Stimulated activated CD8-positive, alpha-beta memory T cell treated with anti-CD3 and anti-CD28 coated beads, Interleukin-2, amount 100 ng/mL, for 1 hour (primary cell): ENCODE measurements at regions not wholly inside any gene's neighbourhood (a gene's known extent, or its start where the extent isn't known, plus 50 kb on each side); places are given as distances from the start of the nearest gene placed in this dataset.
"Not testable (repeated sequence)": the region's sequence is repeated elsewhere in the genome, so short reads cannot be mapped to it uniquely, and the experiment has no call there.

ENCODE experiments used
- DNase-seq, 2 donors: peaks; one replicate each; pipeline ENCODE4 v3.0.0-alpha.2; 2020; ENCODE audit warnings: low read depth in 2 of 2

DNA sequence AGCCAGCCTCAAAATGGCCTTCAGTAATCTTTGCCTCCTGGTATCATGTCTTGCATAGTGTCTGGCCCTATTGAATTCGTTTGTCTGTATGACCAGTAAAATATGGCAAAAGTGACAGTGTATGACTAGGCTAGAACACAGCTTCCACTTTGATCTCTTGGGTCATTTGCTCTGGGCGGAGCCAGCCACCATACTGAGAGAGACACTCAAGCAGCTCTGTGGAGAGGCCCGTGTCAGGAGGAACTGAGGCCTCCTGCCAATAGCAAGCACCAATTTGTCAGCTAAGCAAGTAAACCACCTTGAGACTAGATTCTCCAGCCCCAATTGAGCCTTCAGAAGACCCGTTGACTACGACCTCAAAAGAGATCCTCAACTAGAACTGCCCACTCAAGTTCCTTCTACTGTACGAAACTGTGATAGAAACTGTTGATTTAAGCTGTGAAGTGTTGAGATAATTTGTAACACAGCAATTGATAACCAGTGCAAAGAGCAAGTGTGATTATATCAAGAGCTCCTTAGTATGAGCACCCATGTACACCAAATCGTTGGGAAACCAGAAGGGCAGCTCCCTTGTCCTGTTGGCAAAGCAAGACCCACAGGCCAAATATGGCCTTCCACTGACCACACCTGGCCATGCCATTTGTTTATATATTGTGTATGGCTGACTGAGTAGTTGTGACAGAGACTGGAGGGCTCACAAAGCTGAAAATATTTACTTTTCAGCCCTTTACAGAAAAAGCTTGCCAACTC lies 52.7 kb upstream of the SERBP1 start:
- no peak for DNase-seq

DNA sequence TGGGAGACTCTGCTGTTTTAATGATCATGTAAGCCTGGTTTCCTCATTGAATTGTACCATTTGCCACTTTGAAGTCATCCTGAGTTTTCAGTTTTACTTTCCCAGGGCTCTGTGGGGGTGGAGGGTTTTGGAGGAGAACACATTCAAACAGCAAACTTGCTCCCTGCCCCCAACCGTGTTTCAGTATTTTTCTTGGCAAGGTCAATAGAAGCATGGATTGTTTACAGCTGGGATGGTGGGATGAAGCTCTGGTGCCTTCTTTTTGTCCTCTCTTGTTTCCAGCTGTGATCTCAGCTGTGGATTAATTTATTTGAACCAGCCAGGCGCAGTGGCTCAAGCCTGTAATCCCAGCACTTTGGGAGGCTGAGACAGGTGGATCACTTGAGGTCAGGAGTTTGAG lies 54.3 kb upstream of the SERBP1 start:
- no peak for DNase-seq

DNA sequence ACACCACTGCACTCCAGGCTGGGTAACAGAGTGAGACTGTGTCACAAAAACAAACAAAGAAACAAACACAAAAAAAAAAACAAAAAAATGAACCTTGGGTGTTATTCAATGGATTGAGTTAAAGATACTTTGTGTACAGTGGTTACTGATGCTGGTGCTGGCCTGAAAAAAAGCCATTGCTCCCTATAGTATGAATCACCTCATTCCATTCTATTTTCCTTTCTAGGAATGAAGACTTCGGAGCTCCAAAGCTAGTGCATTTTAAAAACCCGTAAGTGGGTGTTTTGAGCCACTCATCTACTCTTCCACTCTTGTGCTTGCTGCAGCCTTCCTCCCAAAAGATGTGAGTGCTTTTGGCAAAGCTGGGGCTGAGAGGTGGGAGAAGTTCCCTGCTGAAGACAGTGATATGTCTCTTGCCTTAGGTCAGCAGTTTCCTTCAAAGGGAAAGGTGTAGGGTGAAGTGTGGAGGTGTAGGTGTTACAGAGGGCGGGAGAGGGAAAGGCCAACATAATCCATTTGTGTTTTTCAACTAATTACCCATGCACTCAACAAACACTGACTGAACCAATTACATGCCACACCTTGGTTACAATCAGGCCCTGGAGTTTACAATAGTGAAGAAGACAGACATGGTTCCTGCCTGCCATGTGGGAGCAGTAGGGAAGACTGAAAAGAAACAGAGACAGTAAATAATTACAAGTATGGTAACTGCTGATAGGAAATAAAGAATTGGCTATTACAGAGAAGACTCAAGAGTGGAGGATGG lies 55.0 kb upstream of the SERBP1 start:
- no peak for DNase-seq

DNA sequence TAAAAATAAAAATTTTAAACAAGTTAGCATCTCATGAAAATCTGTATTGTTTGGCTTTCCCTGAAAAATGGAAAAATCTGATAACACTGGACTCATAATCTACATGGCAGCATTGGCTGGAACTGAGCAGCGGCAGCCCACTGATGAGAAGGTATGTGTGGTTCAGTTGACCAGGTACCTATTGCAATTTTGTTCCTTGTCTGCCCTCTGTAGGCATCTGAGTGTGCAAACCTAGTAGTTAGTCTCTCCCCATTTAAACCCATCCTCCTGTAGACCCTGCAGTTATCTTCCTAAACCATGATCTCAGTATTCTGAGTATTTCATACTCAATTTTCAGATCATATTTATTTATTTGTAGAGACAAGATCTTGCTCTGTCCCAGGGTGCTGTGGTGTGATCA lies 59.4 kb upstream of the SERBP1 start:
- DNase-seq: no peak

DNA sequence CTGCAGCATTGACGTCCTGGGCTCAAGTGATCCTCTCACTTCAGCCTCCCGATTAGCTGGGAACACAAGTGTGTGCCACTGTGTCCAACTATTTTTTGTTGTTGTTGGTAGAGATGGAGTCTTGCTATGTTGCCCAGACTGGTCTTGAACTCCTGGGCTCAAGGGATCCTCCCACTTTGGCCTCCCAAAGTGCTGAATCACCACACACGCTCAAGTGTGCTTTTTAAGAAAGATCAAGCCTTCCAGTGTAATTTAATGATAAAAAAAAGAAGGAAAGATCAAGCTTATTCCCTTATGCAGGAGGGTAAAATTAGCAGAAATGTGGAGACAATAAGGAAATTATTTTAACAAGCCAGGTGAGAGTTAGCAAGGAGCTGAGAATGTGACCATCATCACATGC lies 61.1 kb upstream of the SERBP1 start:
- DNase-seq: no peak

DNA sequence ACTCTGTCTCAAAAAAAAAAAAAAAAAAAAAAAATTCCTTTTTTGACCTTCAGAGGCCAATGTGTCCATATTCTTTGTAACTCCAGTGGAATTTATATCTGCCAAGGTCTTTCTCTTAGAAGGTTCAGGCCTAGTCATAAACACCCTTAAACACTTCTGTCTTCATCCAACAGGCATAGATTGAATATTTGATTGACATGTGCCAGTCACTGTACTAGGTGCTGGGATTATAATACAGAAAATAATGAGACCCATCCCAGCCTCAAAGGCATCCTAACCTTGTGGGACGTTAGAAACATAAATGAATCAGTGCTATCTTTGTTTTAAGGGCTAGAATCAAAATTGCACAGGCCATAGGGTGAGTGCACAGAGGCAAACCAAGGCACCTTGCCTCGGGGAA lies 62.9 kb upstream of the SERBP1 start:
- no peak for DNase-seq

DNA sequence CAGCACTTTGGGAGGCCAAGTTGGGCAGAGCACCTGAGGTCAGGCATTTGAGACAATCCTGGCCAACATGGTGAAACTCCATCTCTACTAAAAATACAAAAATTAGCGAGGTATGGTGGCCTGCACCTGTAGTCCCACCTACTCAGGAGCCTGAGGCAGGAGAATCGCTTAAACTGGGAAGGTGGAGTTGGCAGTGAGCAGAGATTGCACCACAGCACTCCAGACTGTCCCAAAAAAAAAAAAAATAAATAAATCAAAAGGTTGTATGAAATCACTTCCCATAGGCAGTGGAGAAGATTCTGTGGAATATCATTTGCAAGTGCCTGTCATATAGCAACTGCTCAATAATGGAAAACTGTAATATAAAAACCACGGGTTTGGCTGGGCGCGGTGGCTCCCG lies 65.1 kb upstream of the SERBP1 start:
- no peak for DNase-seq

DNA sequence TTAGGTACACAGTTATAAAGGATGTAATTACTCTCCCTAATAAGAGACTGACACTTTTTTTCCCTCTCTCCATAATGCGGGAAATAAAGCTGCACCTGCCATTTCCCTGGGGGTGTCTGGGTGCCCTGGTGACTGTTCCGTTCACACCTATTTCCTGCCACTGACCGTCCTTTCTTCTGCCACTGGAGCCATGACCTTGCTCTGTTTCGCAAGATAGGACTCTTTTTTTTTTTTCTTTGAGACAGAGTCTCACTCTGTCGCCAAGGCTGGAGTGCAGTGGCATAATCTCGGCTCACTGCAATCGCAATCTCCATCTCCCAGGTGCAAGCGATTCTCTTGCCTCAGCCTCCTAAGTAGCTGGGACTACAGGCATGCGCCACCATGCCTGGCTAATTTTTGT lies 66.1 kb upstream of the SERBP1 start:
- no peak for DNase-seq

DNA sequence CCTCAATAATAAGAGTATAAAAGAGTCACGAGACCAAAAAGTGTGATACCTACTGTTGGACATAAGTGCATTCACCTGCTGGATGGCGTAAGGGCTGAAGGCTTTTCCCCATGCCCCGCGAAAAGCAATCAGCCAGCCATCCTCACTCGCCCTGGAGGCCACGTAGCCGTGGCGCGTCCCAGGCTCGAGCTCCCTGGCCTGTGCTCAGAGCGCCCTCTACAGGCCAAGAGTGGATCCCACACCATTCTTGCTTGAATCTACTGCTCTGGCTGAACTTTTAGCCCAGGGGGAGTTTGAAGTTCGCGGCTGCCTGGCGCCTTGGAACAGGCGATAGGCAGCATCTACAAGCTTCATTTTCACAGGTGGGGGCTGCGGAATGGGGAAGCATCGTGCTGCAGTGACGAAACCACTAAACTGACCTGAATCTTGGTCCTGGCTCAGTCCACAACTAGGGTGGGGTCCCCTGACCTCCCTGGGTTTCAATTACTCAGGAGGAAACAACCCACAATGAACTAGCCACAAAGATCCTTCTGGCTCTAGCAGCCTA lies 70.3 kb upstream of the SERBP1 start:
- peak; percentile 69 to 72 for DNase-seq

DNA sequence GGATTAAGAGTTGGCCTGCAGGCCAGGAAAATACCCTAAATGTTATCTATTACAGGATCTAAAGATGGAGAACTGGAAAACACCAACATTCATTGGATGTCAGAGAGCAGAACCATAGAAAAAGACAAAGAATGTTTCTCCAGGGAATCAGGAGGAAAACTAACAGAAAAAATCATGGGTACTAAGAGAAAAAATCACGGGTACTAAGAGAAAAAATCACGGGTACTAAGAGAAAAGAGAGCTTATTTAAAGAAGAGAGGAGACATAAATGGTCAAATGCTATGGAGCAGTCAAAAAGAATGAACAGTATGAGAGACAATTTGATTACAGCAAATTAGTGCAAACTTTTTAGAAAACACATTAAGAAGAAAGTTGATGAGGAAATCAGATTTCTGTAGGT lies 73.8 kb upstream of the SERBP1 start:
- DNase-seq: no peak

DNA sequence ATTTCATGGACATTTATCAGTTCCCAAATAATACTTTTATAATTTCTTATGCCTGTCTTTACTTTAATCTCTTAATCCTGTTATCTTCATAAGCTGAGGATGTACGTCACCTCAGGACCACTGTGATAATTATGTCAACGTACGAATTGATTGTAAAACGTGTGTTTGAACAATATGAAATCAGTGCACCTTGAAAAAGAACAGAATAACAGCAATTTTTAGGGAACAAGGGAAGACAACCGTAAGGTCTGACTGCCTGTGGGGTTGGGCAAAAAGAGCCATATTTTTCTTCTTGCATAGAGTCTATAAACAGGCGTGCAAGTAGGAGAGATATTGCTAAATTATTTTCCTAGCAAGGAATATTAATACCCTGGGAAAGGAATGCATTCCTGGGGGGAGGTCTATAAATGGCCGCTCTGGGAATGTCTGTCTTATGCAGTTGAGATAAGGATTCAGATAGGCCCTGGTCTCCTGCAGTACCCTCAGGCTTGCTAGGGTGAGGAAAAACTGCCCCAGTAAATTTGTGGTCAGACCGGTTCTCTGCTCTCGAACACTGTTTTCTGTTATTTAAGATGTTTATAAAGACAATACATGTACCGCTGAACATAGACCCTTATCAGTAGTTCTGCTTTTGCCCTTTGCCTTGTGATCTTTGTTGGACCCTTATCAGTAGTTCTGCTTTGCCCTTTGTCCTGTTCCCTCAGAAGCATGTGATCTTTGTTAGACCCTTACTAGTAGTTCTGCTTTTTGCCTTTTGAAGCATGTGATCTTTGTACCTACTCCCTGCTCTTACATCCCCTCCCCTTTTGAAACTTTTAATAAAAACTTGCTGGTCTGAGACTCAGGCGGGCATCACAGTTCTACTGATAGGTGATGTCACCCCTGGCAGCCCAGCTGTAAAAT lies 83.4 kb upstream of the SERBP1 start:
- not testable (repeated sequence) for DNase-seq

DNA sequence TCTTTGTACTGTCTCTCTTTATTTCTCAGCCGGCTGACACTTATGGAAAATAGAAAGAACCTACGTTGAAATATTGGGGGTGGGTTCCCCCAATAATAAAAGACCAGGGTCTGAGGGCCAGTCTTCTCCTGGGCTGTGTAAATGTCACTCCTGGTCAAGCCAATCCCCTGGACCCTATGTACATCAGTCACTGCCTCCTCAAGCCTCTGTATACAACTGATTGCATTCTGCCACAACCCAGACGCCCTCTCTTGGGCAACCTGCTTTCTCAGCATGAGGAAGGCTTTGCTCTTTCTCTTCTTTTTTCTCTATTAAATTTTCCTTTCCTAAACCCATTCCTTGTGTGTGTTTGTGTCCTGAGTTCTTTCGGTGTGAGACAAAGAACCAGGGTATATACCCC lies 84.1 kb upstream of the SERBP1 start:
- DNase-seq: no peak

DNA sequence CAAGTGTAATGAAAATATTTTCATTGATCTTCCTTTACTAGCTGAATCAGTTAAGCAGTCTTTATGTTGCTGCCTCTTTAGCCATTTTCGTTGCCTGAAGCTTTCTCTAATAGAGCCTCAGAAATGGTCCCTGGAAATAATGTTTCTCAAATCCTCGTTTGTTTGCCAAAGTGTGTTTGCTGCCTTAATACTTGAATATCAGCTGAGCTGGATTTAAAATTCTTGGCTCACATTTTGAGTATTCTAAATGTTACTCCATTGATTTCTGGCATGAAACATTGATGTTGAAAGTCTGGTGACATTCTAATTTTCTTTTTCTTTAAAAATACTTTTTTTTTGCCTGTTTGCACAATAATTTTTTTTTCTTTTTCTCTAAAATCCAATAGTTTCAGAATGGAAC lies 84.6 kb upstream of the SERBP1 start:
- no peak for DNase-seq

DNA sequence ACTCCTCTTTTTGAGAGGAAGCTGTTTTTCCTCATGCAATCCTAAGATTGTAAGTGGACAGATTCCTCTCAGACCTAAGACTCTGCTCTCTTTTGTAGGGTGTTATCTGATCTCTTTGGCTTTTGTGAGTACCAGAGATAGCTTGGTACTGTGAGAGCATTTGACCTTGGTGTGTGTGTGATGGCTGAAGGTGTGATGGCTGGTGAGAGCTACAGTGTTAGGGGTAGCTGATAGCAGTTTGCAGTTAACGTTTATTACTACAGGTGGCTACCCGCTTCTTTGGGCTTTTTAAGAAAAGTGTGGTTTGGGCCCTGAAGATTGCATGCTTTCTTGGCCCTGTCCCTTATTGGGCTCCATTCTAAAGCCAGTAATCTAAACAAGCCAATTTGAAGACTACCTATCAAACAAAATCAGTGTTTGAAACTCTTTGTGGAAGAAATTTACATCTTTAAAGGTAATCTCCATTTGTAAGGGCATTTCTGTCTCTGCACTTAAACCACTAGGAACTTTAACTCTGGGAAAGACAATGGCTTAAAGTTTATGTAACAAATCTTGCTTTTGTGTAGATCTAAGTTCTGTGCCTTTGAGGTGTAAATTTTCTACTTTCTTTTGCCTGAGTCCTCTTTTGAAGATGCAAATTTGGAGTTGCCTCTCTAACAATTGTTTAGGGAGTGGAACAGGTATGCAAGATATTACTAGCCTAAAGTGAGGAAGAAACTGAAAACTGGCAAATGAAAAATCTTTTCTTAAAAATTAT lies 85.3 kb upstream of the SERBP1 start:
- DNase-seq: no peak

DNA sequence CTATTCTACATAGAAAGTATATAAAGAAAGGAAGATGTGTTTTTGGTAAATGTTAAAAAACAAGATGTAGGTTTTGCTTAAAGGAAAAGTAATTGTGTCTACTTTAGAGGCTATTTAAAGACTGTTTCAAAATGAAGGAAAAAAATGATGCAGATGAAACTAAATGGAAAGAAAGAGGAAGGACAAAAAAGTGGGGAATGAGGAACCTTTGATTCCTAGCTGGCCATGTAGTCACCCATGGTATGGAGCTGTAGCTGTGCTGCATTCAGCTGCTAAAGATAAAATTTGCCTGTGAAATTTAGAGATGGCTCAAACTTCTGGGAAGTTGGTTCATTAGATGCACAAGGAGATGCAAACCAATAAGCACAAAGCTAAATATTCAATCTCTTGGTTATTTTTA lies 86.8 kb upstream of the SERBP1 start:
- DNase-seq: no peak

DNA sequence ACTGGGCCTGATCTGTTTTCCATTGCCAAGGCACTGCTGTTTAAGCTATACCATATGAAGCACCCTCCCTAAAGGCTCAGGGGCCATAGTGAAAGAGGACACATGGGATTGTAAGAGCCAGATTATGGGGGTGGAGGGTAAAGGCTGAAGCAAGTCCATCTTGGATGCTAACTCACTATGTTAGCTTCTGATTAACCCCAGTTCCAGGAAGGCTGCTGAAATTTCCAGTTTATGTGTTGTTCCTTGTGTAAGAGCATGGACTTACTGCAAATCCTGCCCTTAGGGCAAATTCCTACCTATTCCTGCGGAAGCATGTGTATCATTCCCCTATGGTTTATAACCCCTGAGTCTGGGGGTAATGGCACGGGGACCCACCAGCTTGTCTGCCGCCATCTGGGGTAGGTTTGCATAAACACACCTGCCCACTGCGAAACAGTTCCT lies 91.8 kb upstream of the SERBP1 start:
- DNase-seq: no peak

DNA sequence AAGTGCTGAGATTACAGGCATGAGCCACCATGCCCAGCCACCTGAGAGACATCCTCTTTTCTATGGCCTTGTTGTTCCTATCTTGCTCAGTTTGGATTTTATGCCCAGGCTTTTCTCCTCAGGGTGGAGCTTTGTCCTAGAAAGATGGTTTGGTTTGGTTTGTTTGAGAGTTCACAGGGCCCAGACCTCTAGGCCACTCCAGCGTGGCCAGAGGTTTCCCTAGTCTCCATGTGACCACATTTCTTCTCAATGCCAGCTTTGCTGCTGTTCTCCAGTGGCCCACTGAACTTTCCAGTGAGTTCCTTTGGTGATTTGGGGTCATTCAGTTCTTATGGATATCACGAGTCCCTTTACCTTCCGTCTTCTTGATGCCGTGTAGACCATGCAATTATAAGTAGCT lies 92.6 kb upstream of the SERBP1 start:
- no peak for DNase-seq

DNA sequence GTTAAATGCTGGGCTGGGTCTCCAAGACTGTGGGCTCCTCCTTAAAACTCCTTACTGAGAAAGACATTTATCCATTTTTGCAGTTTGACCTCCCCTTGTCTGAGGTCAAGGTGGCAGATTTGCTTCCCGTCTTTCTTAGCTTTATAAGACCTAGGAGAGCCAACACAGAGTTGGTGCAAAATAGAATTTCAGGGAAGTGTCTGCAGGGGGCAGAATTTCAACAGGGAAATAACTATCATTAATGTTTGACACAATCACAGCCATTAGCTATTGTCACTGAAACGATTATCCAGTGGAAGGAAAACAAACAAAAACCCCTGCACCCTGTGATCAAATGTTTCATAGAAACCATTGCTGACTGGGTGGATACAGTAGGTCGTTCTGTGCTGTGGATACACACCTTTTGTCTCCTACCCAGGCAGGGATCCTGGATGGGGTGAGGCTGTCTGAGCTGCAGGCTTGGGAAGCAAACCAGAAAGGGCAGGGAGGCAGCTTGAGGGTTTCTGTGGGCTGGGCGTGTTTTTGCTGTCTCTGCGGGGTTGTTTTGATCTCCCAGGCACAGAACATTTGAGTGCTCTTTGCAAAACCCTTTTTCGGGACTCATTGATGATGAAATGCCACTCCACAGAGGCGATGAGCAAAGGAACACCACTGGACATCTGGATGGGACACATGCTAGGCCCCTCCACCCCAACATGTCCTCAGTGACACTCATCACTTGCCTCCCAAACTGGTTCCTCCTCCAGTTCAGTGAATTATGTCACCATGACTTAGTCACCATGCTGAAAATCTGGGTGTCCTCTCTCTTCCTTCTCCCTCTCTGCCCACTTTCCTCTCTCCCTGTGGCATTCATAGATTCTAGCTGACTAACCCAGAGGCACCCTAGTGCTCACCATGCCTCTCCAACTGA lies 94.2 kb upstream of the SERBP1 start:
- DNase-seq: no peak

DNA sequence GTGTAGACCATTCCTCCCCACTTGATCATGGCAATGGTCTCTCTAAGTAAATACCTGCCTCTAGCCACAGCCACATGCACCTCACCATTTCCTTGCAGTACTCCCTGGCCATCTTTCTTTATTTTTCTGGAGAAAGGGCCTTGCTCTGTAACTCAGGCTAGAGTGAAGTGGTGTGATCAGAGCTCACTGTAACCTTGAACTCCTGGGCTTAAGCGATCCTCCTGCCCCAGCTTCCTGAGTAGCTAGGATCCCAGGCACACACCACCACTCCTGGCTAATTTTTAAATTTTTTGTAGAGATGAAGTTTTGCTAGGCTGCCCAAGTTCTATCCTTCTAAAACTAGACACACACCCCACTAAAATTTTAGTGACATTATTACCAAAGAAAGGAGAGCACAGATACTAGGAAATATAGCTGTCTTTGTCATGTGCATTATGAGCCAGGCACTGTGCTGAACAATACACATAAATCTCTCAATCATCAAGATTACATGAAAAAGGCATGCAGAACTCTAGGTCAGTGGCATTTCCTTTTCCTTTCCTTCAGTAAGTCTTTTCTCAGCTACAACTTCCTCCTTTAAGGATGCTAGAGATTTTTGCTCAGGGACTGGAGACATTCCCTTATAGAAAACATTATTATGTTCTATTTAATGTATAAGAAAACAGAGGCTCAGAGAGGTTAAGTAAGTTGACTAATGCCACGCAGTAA lies 95.0 kb upstream of the SERBP1 start:
- DNase-seq: no peak

DNA sequence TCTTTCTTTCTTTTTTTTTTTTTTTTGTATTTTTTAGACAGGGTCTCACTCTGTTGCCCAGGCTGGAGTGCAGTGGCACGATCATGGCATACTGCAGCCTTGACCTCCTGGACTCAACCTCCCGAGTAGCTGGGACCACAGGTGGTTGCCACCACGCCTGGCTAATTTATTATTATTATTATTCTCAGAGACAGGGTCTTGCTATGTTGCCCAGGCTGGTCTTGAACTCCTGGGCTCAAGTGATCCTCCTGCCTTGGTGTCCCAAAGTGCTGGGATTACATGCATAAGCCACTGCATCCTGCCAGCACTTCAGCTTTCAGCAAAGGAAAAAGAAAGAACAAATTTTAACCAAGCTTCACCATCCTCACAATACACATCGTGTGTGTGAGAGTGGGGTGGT lies 97.9 kb upstream of the SERBP1 start:
- DNase-seq: no peak
